NCI-H446 (cell line): ENCODE measurements at regions not wholly inside any gene's neighbourhood (a gene's known extent, or its start where the extent isn't known, plus 50 kb on each side); places are given as distances from the start of the nearest gene placed in this dataset.
"Not testable (repeated sequence)": the region's sequence is repeated elsewhere in the genome, so short reads cannot be mapped to it uniquely, and the experiment has no call there.

Experiments
- DNase-seq, 2 experiments: peaks; one replicate each; lab custom pipeline; 2025; lab: John Stamatoyannopoulos, UW

- DNase-seq, result no peak
These were observed 50.4 kb upstream of the FMOD start for GRCh38 chr1:203401199-203401877.

- no peak for DNase-seq
These were observed 51.2 kb upstream of the FMOD start for GRCh38 chr1:203402152-203402551.

GRCh38 chr1:203402629-203403337, 51.9 kb upstream of the FMOD start:
- DNase-seq, result no peak

GRCh38 chr1:203403586-203403985, 52.7 kb upstream of the FMOD start:
- no peak for DNase-seq

DNA sequence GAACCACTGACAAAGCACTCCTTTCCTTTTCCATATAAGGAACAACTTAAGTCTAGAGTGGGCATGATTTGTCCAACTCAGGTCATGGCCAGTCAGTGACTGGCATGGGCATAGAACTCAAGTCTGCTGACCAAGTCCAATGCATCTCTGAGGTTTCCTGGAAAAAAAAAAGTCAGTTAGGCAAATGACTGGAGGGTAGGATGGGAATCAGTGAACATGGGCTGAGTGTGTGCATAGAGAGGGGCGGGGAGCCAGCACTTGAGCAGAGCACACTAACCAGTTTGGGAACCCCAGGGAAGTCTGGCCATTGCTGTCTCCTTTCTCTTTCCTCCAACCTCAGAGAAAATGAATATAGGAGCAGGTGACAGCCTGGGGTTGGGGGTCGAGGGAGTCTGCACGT, 53.6 kb upstream of the FMOD start:
- no peak for DNase-seq

- no peak for DNase-seq
These were observed 54.9 kb upstream of the FMOD start for GRCh38 chr1:203405703-203406438.

DNA sequence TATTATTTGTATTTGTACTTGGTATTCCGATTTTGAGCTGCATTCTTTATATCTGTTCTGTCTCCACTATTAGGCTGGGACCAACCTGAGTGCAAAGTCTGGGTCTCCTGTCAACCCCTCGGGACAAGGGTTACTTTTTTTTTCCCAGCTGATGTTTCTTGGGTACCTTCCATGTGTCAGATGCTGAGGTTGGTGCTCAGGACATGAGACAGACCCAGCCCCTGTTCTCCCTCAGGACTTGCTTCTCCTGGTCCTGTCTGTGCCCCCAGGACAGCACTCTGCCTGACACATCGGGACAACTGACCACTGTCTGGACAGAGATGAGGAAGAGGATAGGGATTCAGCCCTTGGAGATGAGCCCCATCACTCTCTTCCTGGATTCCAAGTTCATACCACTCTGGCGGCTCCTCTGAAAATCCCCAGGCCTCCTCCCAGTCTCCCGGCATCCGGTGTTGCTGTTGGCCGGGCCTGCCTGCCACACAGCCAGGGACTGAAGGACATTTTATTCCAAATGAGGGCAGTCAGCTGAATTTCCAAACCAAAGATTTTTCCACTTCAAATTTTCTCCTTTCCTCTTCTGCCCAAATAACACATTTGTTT, 55.6 kb upstream of the FMOD start:
- no peak for DNase-seq

DNA sequence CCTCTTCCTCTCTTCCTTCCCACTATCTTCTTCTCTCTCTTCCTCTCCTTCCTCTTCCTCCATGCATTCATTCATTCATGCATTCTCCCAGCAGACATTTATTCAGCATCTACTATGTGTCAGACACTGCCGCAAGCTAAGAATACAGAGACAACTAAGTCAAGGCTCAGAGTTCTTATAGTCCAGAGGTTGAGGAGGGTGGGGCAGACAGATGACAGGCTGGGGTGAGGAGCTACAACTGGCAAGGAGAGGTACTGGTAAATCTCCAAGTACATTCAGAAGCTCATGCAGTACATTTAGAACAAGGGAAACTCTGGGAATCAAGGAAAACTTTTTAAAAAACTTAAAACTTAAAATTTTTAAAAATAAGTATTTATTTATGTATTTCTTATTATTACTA, 56.4 kb upstream of the FMOD start:
- no peak for DNase-seq

DNA sequence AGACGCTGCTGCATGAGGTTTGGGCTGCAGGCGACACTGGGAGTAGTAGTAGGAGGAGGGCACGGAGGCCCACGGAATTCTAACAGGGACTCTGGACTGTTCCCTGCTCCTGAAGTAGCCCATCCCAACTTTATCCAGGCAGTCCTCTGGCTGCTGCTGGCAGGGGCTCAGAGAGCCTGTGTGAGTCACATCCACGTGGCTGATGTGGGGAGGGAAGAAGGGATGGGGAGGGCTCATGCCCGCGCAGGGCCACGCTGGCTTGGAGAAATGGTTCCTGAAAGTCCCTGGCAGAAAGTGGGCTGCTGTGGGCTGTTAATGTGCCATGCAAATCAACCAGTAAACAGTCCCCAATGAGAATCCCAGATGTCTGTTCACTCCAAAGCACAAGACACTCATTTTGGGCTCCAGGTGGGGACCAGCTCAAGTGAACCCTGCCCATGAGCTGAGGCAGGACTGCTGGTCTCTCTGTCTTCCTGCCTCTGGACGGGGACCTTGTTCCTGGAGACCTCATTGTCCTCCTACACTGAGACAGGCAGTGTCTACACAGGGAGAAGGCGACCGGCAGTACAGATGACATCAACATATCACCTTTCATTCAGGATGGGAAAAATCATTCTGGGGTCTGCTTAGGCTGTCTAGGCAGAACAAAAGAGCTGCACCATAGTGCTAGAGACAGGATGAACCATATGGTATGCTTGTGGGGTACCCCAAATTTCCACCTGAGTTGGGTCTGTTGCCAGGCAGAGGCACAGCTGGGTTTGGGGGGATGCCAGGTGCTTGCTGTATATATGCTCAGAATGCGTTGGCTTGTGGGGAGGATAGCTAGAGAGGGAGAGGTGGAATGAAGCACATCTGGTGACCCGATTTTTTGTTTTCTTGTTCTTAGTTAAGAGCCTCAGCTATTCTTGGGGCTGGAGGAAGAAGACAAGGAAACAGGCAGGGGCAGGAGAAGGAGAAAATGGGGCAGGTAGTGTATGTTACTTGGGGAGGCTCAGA, 57.9 kb upstream of the FMOD start:
- DNase-seq, result peak in 1 of 2 experiments; percentile 29

DNA sequence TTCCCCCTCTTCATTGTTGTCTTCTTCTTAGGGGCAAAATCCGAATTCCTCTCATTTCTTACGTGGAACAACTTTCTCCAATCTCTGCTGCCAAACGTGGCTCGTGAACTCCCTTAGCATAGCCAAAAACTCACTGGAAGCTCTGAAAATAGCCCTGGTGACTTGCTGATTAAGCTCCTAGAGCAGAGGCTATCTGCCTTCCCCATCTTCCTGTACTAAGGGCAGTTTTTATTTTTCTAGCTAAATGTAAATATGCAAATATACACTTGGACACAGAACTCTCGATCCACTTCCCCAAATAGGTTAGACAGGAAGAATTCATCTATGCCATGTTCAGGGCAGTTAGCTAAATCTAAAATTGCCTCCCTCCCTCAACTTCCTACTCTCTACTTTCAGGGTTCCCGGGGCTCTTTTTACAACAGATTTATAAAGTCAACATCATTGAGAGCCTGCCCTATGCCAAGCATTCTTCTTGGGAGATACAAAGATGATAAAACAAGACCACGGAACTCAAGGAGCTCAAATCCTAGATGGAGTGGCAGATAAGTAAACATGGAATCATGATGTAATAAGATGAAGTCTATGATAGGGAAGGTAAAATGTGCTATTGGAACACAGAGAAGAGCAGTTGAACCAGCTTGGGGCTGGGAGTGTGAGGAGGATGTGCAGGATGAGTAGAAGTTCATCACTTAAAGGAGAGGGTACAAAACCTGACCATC, 59.4 kb upstream of the FMOD start:
- no peak for DNase-seq

DNA sequence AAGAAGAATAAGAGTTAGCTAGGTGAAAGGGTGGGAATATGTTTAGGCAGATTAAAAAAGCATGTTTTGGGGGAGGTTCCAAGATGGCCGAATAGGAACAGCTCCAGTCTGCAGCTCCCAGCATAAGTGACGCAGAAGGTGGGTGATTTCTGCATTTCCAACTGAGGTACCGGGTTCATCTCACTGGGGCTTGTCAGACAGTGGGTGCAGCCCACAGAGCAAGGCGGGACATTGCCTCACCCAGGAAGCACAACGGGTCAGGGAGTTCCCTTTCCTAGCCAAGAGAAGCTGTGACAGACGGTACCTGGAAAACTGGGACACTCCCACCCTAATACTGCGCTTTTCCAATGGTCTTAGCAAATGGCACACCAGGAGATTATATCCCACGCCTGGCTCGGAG, 60.5 kb upstream of the FMOD start:
- DNase-seq, result not testable (repeated sequence)

- DNase-seq, result no peak
These were observed 56.0 kb upstream of the PRELP start for GRCh38 chr1:203419558-203419957.

DNA sequence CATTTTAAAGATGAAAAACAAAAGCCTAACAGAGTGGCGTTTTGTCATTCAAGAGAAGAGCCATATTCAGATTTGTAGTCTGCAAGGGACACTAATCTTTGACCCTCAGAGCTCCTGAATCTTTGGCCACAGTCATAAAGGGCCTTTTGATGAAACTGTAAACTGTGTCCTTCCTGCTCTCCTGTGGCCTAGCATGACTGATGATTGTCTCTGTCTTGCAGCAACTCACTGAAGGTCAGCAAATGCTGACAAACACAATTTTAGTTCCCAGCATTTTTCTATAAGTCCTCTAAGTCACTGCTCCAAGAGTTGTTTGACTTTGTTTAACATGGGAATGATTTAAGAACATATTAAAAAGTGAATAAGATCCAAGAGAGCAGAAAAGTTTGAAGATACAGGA, 55.3 kb upstream of the PRELP start:
- no peak for DNase-seq

DNA sequence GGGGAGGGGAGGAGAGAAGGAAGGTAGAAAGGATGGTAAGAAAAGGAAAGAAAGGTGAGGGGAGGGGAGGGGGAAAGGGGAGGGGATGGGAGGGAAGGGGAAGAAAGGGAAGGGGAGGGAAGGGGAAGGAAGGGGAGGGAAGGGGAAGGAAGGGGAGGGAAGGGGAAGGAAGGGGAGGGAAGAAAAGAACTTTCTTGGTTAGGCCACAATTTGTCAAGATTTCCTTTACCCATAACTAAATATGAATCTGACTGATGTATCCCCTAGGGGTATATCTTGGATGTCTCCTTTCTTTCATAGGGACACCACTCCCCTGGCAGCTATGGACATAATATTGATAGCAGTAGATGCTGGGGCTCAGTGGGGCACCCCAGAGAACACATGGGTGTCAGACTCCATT, 54.4 kb upstream of the PRELP start:
- no peak for DNase-seq

GRCh38 chr1:203422116-203422515, 53.5 kb upstream of the PRELP start:
- no peak for DNase-seq

DNA sequence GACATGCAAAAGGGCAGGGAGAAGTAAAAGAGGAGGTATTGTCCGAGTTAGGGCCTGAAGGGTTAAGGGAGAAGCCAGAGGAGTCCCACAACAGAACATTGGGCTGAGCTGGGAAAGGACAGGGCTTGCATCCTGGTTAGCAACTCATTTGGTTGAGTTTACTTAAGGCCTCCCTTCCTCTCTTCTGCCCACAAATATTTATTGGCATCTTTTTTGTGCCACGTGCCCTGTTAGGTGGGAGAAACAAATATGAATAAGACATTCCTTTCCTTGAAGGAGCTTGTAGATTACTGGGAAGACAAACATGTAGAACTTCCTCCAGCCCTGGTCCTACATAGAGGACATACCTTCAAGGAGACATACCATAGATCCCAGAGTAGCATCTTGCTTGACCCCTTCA, 53.0 kb upstream of the PRELP start:
- no peak for DNase-seq

GRCh38 chr1:203424285-203424684, 51.3 kb upstream of the PRELP start:
- DNase-seq, result no peak

DNA sequence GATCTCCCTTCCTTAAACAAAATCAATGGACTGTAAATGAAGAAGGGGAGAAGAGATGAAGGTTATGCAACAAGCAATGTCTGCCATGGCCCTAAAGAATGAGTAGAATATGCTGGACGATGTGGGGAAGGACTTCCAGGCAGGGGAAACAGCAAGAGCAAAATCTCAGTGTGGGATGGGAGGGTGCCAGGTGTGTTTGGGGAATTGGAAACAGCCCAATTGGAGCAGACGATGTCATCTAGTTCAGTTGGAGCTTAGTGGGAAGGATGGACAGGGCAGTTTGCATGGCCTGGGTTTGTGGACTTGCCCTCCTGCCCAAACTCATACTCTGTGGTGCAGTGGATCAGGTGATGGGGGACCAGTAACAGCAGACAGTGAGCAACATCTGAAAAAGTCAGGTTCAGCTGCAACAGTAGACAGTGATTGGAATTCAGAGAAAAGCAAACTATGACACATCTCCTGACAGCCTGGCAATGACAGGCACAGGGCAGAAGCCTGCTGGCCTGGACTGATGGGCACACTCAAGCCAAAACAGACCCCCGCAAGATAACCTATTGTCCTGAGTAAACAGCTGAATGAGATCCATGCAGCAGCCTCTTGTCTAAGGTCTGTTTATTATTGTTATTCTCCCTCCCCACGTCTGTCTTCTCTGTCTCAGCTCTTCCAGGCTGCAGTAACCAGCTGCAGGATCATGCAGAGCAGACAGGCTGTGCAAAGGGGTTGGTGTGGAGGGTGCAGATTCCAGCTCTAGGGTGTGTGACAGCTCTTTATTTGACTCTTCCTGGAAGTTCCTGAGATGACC, 50.5 kb upstream of the PRELP start:
- no peak for DNase-seq

DNA sequence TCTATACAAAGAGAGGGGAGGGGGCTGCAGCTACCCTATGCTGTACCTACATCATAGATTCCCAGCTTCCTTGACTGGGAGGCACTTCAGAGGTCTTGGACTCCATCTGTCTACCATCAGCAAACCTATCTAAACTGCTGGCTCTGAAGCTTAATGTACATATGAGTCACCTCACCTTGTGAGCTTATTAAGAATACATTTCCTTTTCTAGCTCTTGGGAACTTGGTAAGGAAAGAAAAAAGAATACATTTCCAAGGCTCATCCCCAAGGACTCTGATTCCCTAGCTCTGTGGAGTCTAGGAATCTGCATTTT, 50.0 kb upstream of the PRELP start:
- no peak for DNase-seq
